SK-N-SH treated with all-trans-retinoic acid at 6 μM for 48 hours (cell line): ENCODE measurements at regions not wholly inside any gene's neighbourhood (a gene's known extent, or its start where the extent isn't known, plus 50 kb on each side); places are given as distances from the start of the nearest gene placed in this dataset.

Experiments used
- ATAC-seq: fragments of 200-7000 bp; cut with Tn5 transposase; 3 replicates; pipeline ENCODE4 v1.9.1; 2020; ENCODE audit warnings: mild to moderate bottlenecking, moderate library complexity
- ARNTL ChIP-seq: fragments of 450-650 bp; formaldehyde crosslinking; IDR thresholded peaks from 2 replicates; pipeline ENCODE4 v1.5.0; 2020; ENCODE audit warnings: low read depth, mild to moderate bottlenecking, moderate library complexity, borderline replicate concordance
- BACH2 ChIP-seq: fragments of 250-450 bp; sonication (Bioruptor Pico); IDR thresholded peaks from 2 replicates; pipeline ENCODE4 v1.9.0; 2021; ENCODE audit warnings: mild to moderate bottlenecking, borderline replicate concordance
- CSDC2 ChIP-seq: fragments of 250-450 bp; sonication (Bioruptor Pico); IDR thresholded peaks from 2 replicates; pipeline ENCODE4 v1.5.0; 2020; ENCODE audit warnings: mild to moderate bottlenecking, moderate library complexity
- ESRRG ChIP-seq: fragments of 250-450 bp; sonication (Bioruptor Pico); IDR thresholded peaks from 2 replicates; pipeline ENCODE4 v1.6.1; 2021; ENCODE audit warnings: mild to moderate bottlenecking
- GLIS3 ChIP-seq: fragments of 250-450 bp; sonication (Bioruptor Pico); IDR thresholded peaks from 2 replicates; pipeline ENCODE4 v1.5.0; 2020; ENCODE audit warnings: mild to moderate bottlenecking, moderate library complexity
- ISL1 ChIP-seq: fragments of 250-450 bp; sonication (Bioruptor Pico); IDR thresholded peaks from 2 replicates; pipeline ENCODE4 v2.1.2; 2022; ENCODE audit warnings: mild to moderate bottlenecking, moderate library complexity
- OSR1 ChIP-seq: fragments of 250-450 bp; sonication (Bioruptor Pico); IDR thresholded peaks from 2 replicates; pipeline ENCODE4 v1.8.0; 2022; ENCODE audit warnings: moderate library complexity, mild to moderate bottlenecking, inconsistent platforms
- PPARA ChIP-seq: fragments of 250-450 bp; sonication (Bioruptor Pico); IDR thresholded peaks from 2 replicates; pipeline ENCODE4 v1.5.0; 2020; ENCODE audit warnings: mild to moderate bottlenecking, borderline replicate concordance
- RARB ChIP-seq: fragments of 250-450 bp; sonication (Bioruptor Pico); IDR thresholded peaks from 2 replicates; pipeline ENCODE4 v1.8.0; 2021; ENCODE audit warnings: mild to moderate bottlenecking, moderate library complexity
- SNAI2 ChIP-seq: fragments of 250-450 bp; sonication (Bioruptor Pico); IDR thresholded peaks from 2 replicates; pipeline ENCODE4 v1.5.0; 2020; ENCODE audit warnings: mild to moderate bottlenecking, moderate library complexity
- TCF4 ChIP-seq: fragments of 250-450 bp; sonication (Bioruptor Pico); IDR thresholded peaks from 2 replicates; pipeline ENCODE4 v1.8.0; 2021; ENCODE audit warnings: mild to moderate bottlenecking, moderate library complexity, borderline replicate concordance
- TOX ChIP-seq: fragments of 250-450 bp; sonication (Bioruptor Pico); IDR thresholded peaks from 2 replicates; pipeline ENCODE4 v1.8.0; 2021; ENCODE audit warnings: mild to moderate bottlenecking, moderate library complexity, borderline replicate concordance
- ZC3H10 ChIP-seq: fragments of 250-450 bp; sonication (Bioruptor Pico); IDR thresholded peaks from 2 replicates; pipeline ENCODE4 v1.5.1; 2021; ENCODE audit warnings: mild to moderate bottlenecking, moderate library complexity
- ZFP3 ChIP-seq: fragments of 250-450 bp; sonication (Bioruptor Pico); IDR thresholded peaks from 2 replicates; pipeline ENCODE4 v1.5.0; 2020; ENCODE audit warnings: mild to moderate bottlenecking, moderate library complexity
- ZFP30 ChIP-seq: fragments of 450-650 bp; formaldehyde crosslinking; IDR thresholded peaks from 2 replicates; pipeline ENCODE4 v1.5.0; 2022; ENCODE audit warnings: mild to moderate bottlenecking, moderate library complexity
- ZNF565 ChIP-seq: fragments of 450-650 bp; formaldehyde crosslinking; conservative IDR thresholded peaks from 2 replicates; pipeline ENCODE4 v1.5.0; 2020; ENCODE audit warnings: low read depth, mild to moderate bottlenecking, moderate library complexity
- ZNF70 ChIP-seq: fragments of 450-650 bp; formaldehyde crosslinking; IDR thresholded peaks from 2 replicates; pipeline ENCODE4 v1.5.0; 2020; ENCODE audit warnings: mild to moderate bottlenecking, moderate library complexity
- ZNF8 ChIP-seq: fragments of 450-650 bp; formaldehyde crosslinking; IDR thresholded peaks from 2 replicates; pipeline ENCODE4 v1.5.0; 2020; ENCODE audit warnings: mild to moderate bottlenecking, moderate library complexity
- TF ChIP-seq, protein P1 (sequence below): fragments of 250-450 bp; sonication (Bioruptor Pico); IDR thresholded peaks from 2 replicates; pipeline ENCODE4 v1.5.1; 2020; ENCODE audit warnings: low read depth, mild to moderate bottlenecking, moderate library complexity
- TF ChIP-seq, protein P2 (sequence below): fragments of 250-450 bp; sonication (Bioruptor Pico); IDR thresholded peaks from 2 replicates; pipeline ENCODE4 v1.8.0; 2021; ENCODE audit warnings: low read depth, mild to moderate bottlenecking, moderate library complexity, borderline replicate concordance
- TF ChIP-seq, protein P3 (sequence below): fragments of 250-450 bp; sonication (Bioruptor Pico); IDR thresholded peaks from 2 replicates; pipeline ENCODE4 v1.8.0; 2020; ENCODE audit warnings: mild to moderate bottlenecking, moderate library complexity, borderline replicate concordance
- TF ChIP-seq, protein P4 (sequence below): fragments of 250-450 bp; sonication (Bioruptor Pico); IDR thresholded peaks from 2 replicates; pipeline ENCODE4 v1.5.0; 2020; ENCODE audit warnings: mild to moderate bottlenecking, moderate library complexity
- TF ChIP-seq, protein P5 (sequence below): fragments of 250-450 bp; sonication (Bioruptor Pico); IDR thresholded peaks from 2 replicates; pipeline ENCODE4 v1.5.1; 2021; ENCODE audit warnings: mild to moderate bottlenecking, moderate library complexity

DNA sequence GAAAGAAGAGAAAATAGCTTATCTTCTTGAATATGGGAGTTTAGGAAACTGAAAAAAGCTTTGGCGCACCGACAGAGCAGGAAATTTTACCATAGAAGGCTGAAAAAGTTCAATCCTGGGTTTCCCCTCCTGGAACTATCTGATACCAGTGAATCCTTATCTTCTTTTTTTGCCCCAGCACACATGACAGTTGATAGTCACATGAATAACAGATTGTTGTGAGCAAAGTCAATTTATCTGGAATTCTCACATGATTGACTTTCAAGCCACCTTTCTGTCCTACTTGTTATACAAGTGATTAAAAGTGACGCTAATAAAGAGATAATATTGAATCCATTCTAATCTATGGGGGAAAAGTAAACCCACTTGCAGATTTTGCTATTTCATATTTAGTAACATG lies 365.8 kb upstream of the NPVF start:
- no peak for ATAC-seq
- no peak for TF ChIP-seq ISL1 (CRISPR knock-in tag)
- TF ChIP-seq, protein P1, sequence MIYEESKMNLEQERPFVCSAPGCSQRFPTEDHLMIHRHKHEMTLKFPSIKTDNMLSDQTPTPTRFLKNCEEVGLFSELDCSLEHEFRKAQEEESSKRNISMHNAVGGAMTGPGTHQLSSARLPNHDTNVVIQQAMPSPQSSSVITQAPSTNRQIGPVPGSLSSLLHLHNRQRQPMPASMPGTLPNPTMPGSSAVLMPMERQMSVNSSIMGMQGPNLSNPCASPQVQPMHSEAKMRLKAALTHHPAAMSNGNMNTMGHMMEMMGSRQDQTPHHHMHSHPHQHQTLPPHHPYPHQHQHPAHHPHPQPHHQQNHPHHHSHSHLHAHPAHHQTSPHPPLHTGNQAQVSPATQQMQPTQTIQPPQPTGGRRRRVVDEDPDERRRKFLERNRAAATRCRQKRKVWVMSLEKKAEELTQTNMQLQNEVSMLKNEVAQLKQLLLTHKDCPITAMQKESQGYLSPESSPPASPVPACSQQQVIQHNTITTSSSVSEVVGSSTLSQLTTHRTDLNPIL (CRISPR knock-in tag): no peak
- no peak for TF ChIP-seq ZNF8
- TF ChIP-seq ARNTL (CRISPR knock-in tag): no peak
- no peak for TF ChIP-seq ZNF70 (CRISPR knock-in tag)
- TF ChIP-seq ZFP3: no peak
- TF ChIP-seq PPARA (CRISPR knock-in tag): no peak
- TF ChIP-seq, protein P2, sequence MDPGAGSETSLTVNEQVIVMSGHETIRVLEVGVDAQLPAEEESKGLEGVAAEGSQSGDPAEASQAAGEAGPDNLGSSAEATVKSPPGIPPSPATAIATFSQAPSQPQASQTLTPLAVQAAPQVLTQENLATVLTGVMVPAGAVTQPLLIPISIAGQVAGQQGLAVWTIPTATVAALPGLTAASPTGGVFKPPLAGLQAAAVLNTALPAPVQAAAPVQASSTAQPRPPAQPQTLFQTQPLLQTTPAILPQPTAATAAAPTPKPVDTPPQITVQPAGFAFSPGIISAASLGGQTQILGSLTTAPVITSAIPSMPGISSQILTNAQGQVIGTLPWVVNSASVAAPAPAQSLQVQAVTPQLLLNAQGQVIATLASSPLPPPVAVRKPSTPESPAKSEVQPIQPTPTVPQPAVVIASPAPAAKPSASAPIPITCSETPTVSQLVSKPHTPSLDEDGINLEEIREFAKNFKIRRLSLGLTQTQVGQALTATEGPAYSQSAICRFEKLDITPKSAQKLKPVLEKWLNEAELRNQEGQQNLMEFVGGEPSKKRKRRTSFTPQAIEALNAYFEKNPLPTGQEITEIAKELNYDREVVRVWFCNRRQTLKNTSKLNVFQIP (CRISPR knock-in tag): no peak
- TF ChIP-seq OSR1 (CRISPR knock-in tag): no peak
- no peak for TF ChIP-seq SNAI2
- no peak for TF ChIP-seq ESRRG (CRISPR knock-in tag)
- no peak for TF ChIP-seq TOX (CRISPR knock-in tag)

DNA sequence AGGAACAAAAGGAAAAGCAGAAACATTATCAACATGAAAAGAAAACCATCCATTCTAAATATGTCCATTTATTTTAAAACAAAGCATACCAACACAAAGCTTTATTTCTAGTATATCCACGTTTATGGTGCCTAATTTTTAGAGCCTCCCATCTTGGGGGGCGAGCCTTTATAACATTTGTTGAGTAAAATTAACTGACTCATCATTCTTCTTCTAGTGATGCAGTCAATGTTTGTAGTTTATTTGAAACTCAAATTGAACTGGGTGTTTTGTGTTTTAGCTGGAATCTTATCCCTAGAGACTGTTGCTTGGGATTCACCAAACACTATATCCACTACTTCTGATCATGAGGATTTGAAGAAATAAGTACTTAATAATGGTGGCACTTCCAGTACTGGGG lies 366.4 kb upstream of the NPVF start:
- no peak for ATAC-seq
- TF ChIP-seq, protein P3, sequence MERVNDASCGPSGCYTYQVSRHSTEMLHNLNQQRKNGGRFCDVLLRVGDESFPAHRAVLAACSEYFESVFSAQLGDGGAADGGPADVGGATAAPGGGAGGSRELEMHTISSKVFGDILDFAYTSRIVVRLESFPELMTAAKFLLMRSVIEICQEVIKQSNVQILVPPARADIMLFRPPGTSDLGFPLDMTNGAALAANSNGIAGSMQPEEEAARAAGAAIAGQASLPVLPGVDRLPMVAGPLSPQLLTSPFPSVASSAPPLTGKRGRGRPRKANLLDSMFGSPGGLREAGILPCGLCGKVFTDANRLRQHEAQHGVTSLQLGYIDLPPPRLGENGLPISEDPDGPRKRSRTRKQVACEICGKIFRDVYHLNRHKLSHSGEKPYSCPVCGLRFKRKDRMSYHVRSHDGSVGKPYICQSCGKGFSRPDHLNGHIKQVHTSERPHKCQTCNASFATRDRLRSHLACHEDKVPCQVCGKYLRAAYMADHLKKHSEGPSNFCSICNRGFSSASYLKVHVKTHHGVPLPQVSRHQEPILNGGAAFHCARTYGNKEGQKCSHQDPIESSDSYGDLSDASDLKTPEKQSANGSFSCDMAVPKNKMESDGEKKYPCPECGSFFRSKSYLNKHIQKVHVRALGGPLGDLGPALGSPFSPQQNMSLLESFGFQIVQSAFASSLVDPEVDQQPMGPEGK (CRISPR knock-in tag): no peak

DNA sequence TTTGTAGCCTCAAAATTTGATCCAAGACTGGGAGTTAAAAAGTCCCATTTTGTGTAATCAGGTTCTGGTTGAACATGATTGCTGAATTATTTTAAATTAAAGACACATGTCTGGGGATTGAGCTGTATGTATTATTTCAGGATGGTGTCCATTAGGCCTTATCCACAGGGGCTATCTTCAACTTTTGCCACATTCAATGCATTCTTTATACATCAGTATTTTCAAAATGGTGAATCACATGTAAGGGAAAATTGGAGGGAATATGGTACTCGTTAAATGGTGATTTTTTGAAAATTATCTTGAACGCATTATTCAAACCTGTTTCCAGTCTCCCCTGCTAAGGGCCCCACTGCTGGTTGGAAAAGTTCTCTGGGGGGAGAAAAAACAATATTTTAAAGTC lies 367.7 kb upstream of the NPVF start:
- TF ChIP-seq, protein P3 (CRISPR knock-in tag): no peak
- TF ChIP-seq ESRRG (CRISPR knock-in tag) (no peak), ISL1 (CRISPR knock-in tag) (no peak), OSR1 (CRISPR knock-in tag) (no peak), TCF4 (CRISPR knock-in tag) (peak; percentile 77), ZNF70 (CRISPR knock-in tag) (no peak)
- TF ChIP-seq, all 23 proteins: peak for 1
- no peak for ATAC-seq

DNA sequence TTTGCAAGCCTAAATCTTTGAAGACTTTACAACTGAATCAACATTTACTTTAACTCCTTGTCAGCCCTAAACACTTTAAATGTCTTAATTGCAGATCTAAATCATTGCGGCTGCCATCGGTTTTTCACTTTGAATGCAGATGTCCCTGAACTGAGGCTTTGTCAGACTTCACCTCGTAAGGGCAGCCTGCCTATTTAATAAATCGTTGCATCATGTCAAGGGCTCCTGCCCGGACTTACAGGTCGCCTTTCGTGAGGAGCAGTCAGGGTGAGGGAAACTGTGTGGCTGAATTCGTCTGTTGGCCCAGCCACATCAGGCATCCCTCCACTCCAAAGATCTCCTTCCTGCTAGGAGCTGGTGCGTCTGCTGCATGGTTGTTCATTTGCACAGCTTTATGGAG lies 368.2 kb upstream of the NPVF start:
- no peak for ATAC-seq
- TF ChIP-seq ZFP30 (no peak), OSR1 (CRISPR knock-in tag) (no peak), ZNF8 (no peak), CSDC2 (no peak), TOX (CRISPR knock-in tag) (no peak), BACH2 (CRISPR knock-in tag) (no peak)
- TF ChIP-seq, protein P3 (CRISPR knock-in tag): no peak

DNA sequence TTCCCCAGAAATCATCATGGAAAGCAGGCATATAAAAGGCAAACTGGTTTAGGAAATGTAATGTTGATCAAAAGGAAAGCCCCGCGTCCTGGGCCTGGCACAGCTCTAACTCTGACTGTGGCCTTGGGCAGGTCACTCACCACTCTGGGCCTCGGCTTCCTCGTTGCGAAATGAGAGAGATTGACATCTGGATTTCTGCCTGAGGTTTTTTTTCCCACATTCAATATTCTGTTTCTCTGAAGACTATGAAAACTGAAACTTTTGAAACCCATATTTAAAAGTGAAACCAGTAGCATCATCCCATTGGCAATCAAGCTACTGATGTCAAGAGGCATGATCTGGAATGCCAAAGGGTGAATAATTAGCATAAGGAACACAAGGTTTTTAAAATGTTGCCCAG lies 369.7 kb upstream of the NPVF start:
- ATAC-seq: no peak
- TF ChIP-seq ISL1 (CRISPR knock-in tag) (no peak), ZFP30 (no peak), GLIS3 (CRISPR knock-in tag) (no peak), ZC3H10 (CRISPR knock-in tag) (no peak), TCF4 (CRISPR knock-in tag) (no peak), ESRRG (CRISPR knock-in tag) (no peak), RARB (CRISPR knock-in tag) (no peak), ZNF565 (no peak), ZFP3 (no peak)
- TF ChIP-seq, protein P4, sequence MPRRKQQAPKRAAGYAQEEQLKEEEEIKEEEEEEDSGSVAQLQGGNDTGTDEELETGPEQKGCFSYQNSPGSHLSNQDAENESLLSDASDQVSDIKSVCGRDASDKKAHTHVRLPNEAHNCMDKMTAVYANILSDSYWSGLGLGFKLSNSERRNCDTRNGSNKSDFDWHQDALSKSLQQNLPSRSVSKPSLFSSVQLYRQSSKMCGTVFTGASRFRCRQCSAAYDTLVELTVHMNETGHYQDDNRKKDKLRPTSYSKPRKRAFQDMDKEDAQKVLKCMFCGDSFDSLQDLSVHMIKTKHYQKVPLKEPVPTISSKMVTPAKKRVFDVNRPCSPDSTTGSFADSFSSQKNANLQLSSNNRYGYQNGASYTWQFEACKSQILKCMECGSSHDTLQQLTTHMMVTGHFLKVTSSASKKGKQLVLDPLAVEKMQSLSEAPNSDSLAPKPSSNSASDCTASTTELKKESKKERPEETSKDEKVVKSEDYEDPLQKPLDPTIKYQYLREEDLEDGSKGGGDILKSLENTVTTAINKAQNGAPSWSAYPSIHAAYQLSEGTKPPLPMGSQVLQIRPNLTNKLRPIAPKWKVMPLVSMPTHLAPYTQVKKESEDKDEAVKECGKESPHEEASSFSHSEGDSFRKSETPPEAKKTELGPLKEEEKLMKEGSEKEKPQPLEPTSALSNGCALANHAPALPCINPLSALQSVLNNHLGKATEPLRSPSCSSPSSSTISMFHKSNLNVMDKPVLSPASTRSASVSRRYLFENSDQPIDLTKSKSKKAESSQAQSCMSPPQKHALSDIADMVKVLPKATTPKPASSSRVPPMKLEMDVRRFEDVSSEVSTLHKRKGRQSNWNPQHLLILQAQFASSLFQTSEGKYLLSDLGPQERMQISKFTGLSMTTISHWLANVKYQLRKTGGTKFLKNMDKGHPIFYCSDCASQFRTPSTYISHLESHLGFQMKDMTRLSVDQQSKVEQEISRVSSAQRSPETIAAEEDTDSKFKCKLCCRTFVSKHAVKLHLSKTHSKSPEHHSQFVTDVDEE (CRISPR knock-in tag): no peak
- TF ChIP-seq, protein P5, sequence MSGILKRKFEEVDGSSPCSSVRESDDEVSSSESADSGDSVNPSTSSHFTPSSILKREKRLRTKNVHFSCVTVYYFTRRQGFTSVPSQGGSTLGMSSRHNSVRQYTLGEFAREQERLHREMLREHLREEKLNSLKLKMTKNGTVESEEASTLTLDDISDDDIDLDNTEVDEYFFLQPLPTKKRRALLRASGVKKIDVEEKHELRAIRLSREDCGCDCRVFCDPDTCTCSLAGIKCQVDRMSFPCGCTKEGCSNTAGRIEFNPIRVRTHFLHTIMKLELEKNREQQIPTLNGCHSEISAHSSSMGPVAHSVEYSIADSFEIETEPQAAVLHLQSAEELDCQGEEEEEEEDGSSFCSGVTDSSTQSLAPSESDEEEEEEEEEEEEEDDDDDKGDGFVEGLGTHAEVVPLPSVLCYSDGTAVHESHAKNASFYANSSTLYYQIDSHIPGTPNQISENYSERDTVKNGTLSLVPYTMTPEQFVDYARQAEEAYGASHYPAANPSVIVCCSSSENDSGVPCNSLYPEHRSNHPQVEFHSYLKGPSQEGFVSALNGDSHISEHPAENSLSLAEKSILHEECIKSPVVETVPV (CRISPR knock-in tag): no peak
